ENCODE measurements at regions not wholly inside any gene's neighbourhood (a gene's known extent, or its start where the extent isn't known, plus 50 kb on each side); places are given as distances from the start of the nearest gene placed in this dataset.

DNA sequence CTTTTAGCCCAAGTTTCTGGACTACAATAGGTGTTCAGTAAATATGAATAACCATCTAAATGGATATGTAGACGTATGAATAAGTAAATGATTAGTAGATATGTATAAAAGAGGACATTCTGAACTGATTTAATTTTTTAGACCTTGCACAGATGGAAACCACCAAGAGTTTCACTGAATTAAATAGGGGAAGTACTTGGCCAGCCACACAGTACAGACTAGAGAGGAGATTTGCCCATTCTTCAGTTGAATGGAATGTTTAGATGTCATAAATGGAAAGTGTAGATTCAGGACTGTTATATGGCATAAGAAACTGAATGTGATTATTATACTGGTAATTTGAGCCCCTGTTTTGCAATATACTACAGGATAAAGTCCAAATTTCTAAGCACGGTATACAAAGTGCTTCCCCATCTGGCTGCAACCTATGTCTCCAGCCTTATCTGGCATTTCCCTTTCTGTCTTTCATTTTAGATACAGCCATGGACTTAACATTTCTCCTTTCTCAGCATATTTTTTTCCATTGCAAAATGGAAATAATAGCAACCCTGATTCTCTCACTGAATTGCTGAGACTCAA, 137.8 kb upstream of the HS3ST1 start:
- no peak for TF ChIP-seq KLF9 (CRISPR knock-in tag; IDR thresholded peaks at IDR 0.05; ENCODE audit: low read depth)
- no peak for TF ChIP-seq HMG20B (CRISPR knock-in tag; conservative IDR thresholded peaks at IDR 0.05)
- TF ChIP-seq HOXA7 (CRISPR knock-in tag; IDR thresholded peaks at IDR 0.05) = no peak
- no peak for TF ChIP-seq FLYWCH1 (CRISPR knock-in tag; IDR thresholded peaks at IDR 0.05)
- TF ChIP-seq MEIS2 (CRISPR knock-in tag; IDR thresholded peaks at IDR 0.05) = no peak
- no peak for TF ChIP-seq ASH2L (IDR thresholded peaks at IDR 0.05; ENCODE audit: insufficient read length, low read depth, low read length)
- no peak for TF ChIP-seq ZZZ3 (CRISPR knock-in tag; IDR thresholded peaks at IDR 0.05; ENCODE audit: borderline replicate concordance)
- no peak for TF ChIP-seq GTF3A (CRISPR knock-in tag; conservative IDR thresholded peaks at IDR 0.05)
- no peak for TF ChIP-seq BRD4 (CRISPR knock-in tag; IDR thresholded peaks at IDR 0.05)
- no peak for TF ChIP-seq ZNF432 (CRISPR knock-in tag; IDR thresholded peaks at IDR 0.05; ENCODE audit: borderline replicate concordance)
- no peak for TF ChIP-seq ZNF556 (CRISPR knock-in tag; IDR thresholded peaks at IDR 0.05; ENCODE audit: borderline replicate concordance)
- TF ChIP-seq SP1 (IDR thresholded peaks at IDR 0.05) = no peak
- no peak for TF ChIP-seq SP1 (CRISPR knock-in tag; IDR thresholded peaks at IDR 0.05)
- TF ChIP-seq ZNF337 (CRISPR knock-in tag; IDR thresholded peaks at IDR 0.05; ENCODE audit: borderline replicate concordance, low read depth) = no peak
- no peak for TF ChIP-seq ZNF260 (CRISPR knock-in tag; IDR thresholded peaks at IDR 0.05; ENCODE audit: borderline replicate concordance, low read depth)
- TF ChIP-seq, protein P1, sequence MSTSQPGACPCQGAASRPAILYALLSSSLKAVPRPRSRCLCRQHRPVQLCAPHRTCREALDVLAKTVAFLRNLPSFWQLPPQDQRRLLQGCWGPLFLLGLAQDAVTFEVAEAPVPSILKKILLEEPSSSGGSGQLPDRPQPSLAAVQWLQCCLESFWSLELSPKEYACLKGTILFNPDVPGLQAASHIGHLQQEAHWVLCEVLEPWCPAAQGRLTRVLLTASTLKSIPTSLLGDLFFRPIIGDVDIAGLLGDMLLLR (CRISPR knock-in tag; IDR thresholded peaks at IDR 0.05) = no peak
- no peak for TF ChIP-seq ZMAT3 (CRISPR knock-in tag; conservative IDR thresholded peaks at IDR 0.05)
- TF ChIP-seq GABPB1 (CRISPR knock-in tag; IDR thresholded peaks at IDR 0.05) = no peak
- TF ChIP-seq, protein P2, sequence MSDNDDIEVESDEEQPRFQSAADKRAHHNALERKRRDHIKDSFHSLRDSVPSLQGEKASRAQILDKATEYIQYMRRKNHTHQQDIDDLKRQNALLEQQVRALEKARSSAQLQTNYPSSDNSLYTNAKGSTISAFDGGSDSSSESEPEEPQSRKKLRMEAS (IDR thresholded peaks at IDR 0.05) = no peak
- TF ChIP-seq, protein P3, sequence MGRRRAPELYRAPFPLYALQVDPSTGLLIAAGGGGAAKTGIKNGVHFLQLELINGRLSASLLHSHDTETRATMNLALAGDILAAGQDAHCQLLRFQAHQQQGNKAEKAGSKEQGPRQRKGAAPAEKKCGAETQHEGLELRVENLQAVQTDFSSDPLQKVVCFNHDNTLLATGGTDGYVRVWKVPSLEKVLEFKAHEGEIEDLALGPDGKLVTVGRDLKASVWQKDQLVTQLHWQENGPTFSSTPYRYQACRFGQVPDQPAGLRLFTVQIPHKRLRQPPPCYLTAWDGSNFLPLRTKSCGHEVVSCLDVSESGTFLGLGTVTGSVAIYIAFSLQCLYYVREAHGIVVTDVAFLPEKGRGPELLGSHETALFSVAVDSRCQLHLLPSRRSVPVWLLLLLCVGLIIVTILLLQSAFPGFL (CRISPR knock-in tag; IDR thresholded peaks at IDR 0.05) = no peak
- TF ChIP-seq ZNF550 (CRISPR knock-in tag; IDR thresholded peaks at IDR 0.05; ENCODE audit: borderline replicate concordance) = no peak
- in situ Hi-C loops (cut with HindIII; ENCODE audit: extremely low pct_ligation_motif_present, low pct_unique_long_range_greater_than_20kb) (no loop called here), intact Hi-C loops (cut with micrococcal nuclease; ENCODE audit: unreplicated experiment) (no loop called here)
- ATAC-seq = no peak
- no peak overlapping the region for H3K9ac ChIP-seq (ENCODE audit: insufficient read depth, low read depth, low read length)
- 4% methylated on average over 2 of the region's 2 CpGs for WGBS (ENCODE audit: low lambda C conversion rate)
- H3K4me1 ChIP-seq (ENCODE audit: insufficient read depth, low read length) = no peaks in the 10 kb centered on the region
- no peak overlapping the region for H3K4me3 ChIP-seq (replicated peaks in 1 of 3; ENCODE audit: insufficient read depth in 1 of 3, low read depth in 2 of 3, low read length in 3 of 3)
- no peak for FAIRE-seq
- H2AFZ ChIP-seq (ENCODE audit: low read length) = no peak overlapping the region
- no peaks in the 10 kb centered on the region for H3K36me3 ChIP-seq (replicated peaks in 1 of 2; ENCODE audit: control insufficient read depth in 1 of 2, insufficient read depth in 2 of 2, low read length in 2 of 2)
- ChIA-PET POLR2A (no interaction called here), CTCF (ENCODE audit: low intra/inter-chr PET ratio, low total read pairs) (no interaction called here)
- no peak overlapping the region for H3K27ac ChIP-seq (ENCODE audit: extremely low read length, insufficient read depth, low read length)
- no peaks in the 10 kb centered on the region for H4K20me1 ChIP-seq (ENCODE audit: insufficient read depth, low read length)
- BruUV-seq (replicated peaks) = no TSS peak
- no peaks in the 10 kb centered on the region for H3K79me2 ChIP-seq (ENCODE audit: insufficient read depth, low read length)
- peaks cover 15% of the 10 kb centered on the region for H3K9me3 ChIP-seq (ENCODE audit: low read length)
- no peaks in the 10 kb centered on the region for H3K27me3 ChIP-seq (ENCODE audit: control insufficient read depth in 1 of 2, insufficient read depth in 2 of 2, low read length in 2 of 2)
- DNase-seq (ENCODE audit: low spot score) = no peak
- no peak overlapping the region for H3K4me2 ChIP-seq (ENCODE audit: low read depth, low read length)

Measured in HepG2 (cell line).